A673 (cell line): ENCODE measurements at regions not wholly inside any gene's neighbourhood (a gene's known extent, or its start where the extent isn't known, plus 50 kb on each side); places are given as distances from the start of the nearest gene placed in this dataset.

Experiments used
- BruUV-seq: library from RNA; stranded (reverse); fragments of 400-500 nt; replicated peaks from 2 replicates; lab custom pipeline; 2021; lab: Mats Ljungman, UMichigan
- CTCF ChIA-PET: fragments of 300-600 bp; sonication (Branson Sonifier 250); formaldehyde crosslinking; loops from one replicate; lab custom pipeline; 2022; ENCODE audit warnings: antibody characterized with exemption; lab: Charles Lee
- POLR2A ChIA-PET: fragments of 300-600 bp; sonication (Branson Sonifier 250); formaldehyde crosslinking; loops from one replicate; lab custom pipeline; 2022; ENCODE audit warnings: antibody characterized with exemption; ENCODE audit not compliant: low non-redundant PET; lab: Charles Lee
- DNase-seq: peaks from one replicate; pipeline ENCODE4 v3.0.0-alpha.2; 2015; ENCODE audit warnings: low spot score
- H3K27ac ChIP-seq: fragments of 200-600 bp; sonication (generic); 2 replicates; pipeline ENCODE4 v1.5.1; 2016; ENCODE audit warnings: mixed run types, low read depth, mild to moderate bottlenecking, mixed read lengths, antibody characterized with exemption, low read length; ENCODE audit not compliant: poor library complexity, severe bottlenecking
- H3K27me3 ChIP-seq: fragments of 200-600 bp; sonication (generic); replicated peaks from 2 replicates; pipeline ENCODE4 v1.6.1; 2017; ENCODE audit warnings: mixed run types, low read depth, mild to moderate bottlenecking, mixed read lengths, antibody characterized with exemption, low read length; ENCODE audit not compliant: insufficient read depth, poor library complexity
- H3K36me3 ChIP-seq: fragments of 200-600 bp; sonication (generic); 2 replicates; pipeline ENCODE4 v1.6.1; 2016; ENCODE audit warnings: mixed run types, mild to moderate bottlenecking, mixed read lengths, antibody characterized with exemption, low read length; ENCODE audit not compliant: insufficient read depth, poor library complexity, severe bottlenecking
- H3K4me1 ChIP-seq: fragments of 200-600 bp; sonication (generic); 2 replicates; pipeline ENCODE4 v1.6.1; 2017; ENCODE audit warnings: mixed run types, mild to moderate bottlenecking, mixed read lengths, antibody characterized with exemption, low read length; ENCODE audit not compliant: insufficient read depth, poor library complexity, severe bottlenecking
- H3K4me3 ChIP-seq: fragments of 200-600 bp; sonication (generic); 2 replicates; pipeline ENCODE4 v1.5.1; 2016; ENCODE audit warnings: low read depth, mixed run types, mild to moderate bottlenecking, mixed read lengths, low read length; ENCODE audit not compliant: poor library complexity, severe bottlenecking
- H3K9me3 ChIP-seq: fragments of 200-600 bp; sonication (generic); 2 replicates; pipeline ENCODE4 v1.6.1; 2016; ENCODE audit warnings: mixed run types, low read depth, mild to moderate bottlenecking, mixed read lengths, antibody characterized with exemption, low read length; ENCODE audit not compliant: poor library complexity, severe bottlenecking
- EZH2 ChIP-seq: fragments of 200-600 bp; sonication (generic); IDR thresholded peaks from 2 replicates; pipeline ENCODE4 v1.6.1; 2017; ENCODE audit warnings: borderline replicate concordance, low read depth, mild to moderate bottlenecking, mixed read lengths, antibody characterized with exemption, low read length; ENCODE audit not compliant: poor library complexity, severe bottlenecking
- intact Hi-C: fragments of 100-400 bp; cut with micrococcal nuclease; formaldehyde crosslinking; loops from one replicate; pipeline ENCODE4 v1.10.0; 2022; ENCODE audit not compliant: unreplicated experiment
- TF ChIP-seq, protein P1 (sequence below): fragments of 300-800, 200-600 bp; sonication (generic); conservative IDR thresholded peaks from 2 replicates; pipeline ENCODE4 v1.5.1; 2017; ENCODE audit warnings: low read depth, mild to moderate bottlenecking, antibody characterized with exemption, low read length, moderate library complexity, mixed read lengths

DNA sequence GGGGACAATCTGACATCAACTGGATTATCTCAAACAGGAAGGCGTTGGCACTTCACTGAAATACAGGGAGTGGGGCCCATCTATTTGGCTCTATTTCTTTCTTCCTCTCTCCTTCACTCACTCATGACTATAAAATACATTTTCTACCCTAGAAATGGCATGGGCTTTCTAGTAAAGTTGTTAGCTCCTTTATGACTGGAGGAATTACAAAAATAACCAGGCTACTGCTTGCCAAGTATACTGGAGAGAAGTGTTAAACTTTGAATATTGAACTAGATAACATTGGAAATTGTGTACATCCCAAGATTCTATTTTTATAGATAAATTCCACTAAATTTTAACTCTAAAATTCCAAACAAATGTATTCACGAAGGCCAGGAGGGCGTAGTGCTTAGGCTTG lies 255.7 kb upstream of the SORCS1 start:
- no peaks in the 10 kb centered on the region for H3K9me3 ChIP-seq
- no peaks in the 10 kb centered on the region for H3K36me3 ChIP-seq
- no TSS peak for BruUV-seq
- no peaks in the 10 kb centered on the region for H3K4me1 ChIP-seq
- TF ChIP-seq, protein P1, sequence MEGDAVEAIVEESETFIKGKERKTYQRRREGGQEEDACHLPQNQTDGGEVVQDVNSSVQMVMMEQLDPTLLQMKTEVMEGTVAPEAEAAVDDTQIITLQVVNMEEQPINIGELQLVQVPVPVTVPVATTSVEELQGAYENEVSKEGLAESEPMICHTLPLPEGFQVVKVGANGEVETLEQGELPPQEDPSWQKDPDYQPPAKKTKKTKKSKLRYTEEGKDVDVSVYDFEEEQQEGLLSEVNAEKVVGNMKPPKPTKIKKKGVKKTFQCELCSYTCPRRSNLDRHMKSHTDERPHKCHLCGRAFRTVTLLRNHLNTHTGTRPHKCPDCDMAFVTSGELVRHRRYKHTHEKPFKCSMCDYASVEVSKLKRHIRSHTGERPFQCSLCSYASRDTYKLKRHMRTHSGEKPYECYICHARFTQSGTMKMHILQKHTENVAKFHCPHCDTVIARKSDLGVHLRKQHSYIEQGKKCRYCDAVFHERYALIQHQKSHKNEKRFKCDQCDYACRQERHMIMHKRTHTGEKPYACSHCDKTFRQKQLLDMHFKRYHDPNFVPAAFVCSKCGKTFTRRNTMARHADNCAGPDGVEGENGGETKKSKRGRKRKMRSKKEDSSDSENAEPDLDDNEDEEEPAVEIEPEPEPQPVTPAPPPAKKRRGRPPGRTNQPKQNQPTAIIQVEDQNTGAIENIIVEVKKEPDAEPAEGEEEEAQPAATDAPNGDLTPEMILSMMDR, result no peak
- TF ChIP-seq EZH2, result no peak
- ChIA-PET CTCF (no interaction called here), POLR2A (no interaction called here)
- DNase-seq, result no peak
- no peak overlapping the region for H3K4me3 ChIP-seq
- H3K27ac ChIP-seq, result no peak overlapping the region
- intact Hi-C loops, result no loop called here
- H3K27me3 ChIP-seq, result no peaks in the 10 kb centered on the region

DNA sequence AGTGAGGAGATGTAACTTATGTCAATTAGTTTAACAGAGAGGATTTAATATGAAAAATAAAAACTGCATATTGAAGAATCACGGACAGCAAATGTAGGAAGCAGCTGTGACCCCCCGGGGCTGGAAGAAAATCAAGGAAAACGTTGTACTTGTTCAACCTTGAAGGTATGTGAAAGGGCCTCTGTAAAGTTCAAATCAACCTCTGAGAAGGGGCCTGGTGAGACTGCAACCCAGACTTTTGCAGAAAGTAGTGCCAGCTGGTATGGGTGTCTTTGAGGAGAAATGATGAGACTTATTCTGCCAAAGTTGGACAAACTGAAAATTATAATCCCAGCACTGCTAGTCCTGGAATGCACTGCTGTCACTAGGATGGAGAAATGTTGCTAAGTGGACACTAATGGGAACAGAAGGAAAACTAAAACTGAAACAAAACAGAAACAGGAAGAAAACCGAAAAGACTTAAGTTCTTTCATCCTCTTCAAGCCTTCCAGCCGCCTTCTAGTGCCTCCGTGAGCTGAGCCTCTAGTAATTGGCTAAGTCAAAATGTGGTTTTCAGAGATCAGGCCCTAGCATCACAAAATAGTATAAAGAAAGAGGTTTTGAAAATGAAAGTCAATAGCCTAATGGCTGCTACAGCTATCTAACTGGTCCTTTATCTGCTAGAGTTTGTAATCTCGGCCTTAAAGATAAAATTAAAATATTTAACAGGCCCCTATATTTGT lies 253.7 kb upstream of the SORCS1 start:
- BruUV-seq, result no TSS peak
- ChIA-PET CTCF (no interaction called here), POLR2A (no interaction called here)
- Histone ChIP-seq H3K27me3 (no peaks in the 10 kb centered on the region), H3K4me3 (no peak overlapping the region), H3K9me3 (no peaks in the 10 kb centered on the region), H3K4me1 (no peaks in the 10 kb centered on the region), H3K36me3 (no peaks in the 10 kb centered on the region), H3K27ac (no peak overlapping the region)
- no peak for DNase-seq
- TF ChIP-seq, protein P1, result no peak
- TF ChIP-seq EZH2, result no peak
- intact Hi-C loops, result no loop called here

DNA sequence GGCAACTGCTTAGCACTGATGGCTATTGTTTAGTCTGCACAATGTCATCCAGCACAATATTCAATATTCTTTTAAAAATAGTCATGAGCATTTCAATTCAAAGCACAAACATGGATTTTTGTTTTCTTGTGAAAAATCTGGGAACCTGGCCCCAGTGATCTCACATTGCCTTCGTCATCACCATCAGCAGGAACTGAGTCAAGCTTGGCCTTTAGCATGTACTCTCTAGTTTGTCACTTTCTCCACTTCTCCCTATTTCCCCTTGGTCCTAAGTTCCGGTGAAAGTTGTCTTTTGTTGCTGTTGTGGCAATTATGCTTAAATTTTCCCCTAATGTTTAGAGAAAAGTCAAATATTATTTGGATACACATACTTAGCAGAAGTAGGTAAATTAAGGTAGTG lies 252.9 kb upstream of the SORCS1 start:
- BruUV-seq, result no TSS peak
- TF ChIP-seq, protein P1, result no peak
- TF ChIP-seq EZH2, result no peak
- no peak overlapping the region for H3K27ac ChIP-seq
- no peaks in the 10 kb centered on the region for H3K36me3 ChIP-seq
- ChIA-PET CTCF (no interaction called here), POLR2A (no interaction called here)
- no peaks in the 10 kb centered on the region for H3K9me3 ChIP-seq
- no peaks in the 10 kb centered on the region for H3K27me3 ChIP-seq
- H3K4me1 ChIP-seq, result no peaks in the 10 kb centered on the region
- no peak overlapping the region for H3K4me3 ChIP-seq
- intact Hi-C loops, result no loop called here
- DNase-seq, result no peak
